CD14-positive monocyte (primary cell): ENCODE measurements at regions not wholly inside any gene's neighbourhood (a gene's known extent, or its start where the extent isn't known, plus 50 kb on each side); places are given as distances from the start of the nearest gene placed in this dataset.

Source experiments
- DNase-seq, 3 donors: peaks; one replicate each; pipeline ENCODE4 v3.0.0-alpha.2; 2011 to 2022
- H2AFZ ChIP-seq: 2 replicates; pipeline ENCODE4 v1.6.0; 2012; ENCODE audit warnings: mild to moderate bottlenecking, low read depth, low read length, inconsistent platforms; ENCODE audit not compliant: insufficient read depth, poor library complexity, severe bottlenecking
- H3K27ac ChIP-seq, 2 donors: 1 replicate in 1 of 2; 2 replicates in 1 of 2; pipeline ENCODE4 v1.5.1; 2012 to 2013; ENCODE audit warnings: low read length in 2 of 2, control low read depth in 1 of 2, inconsistent platforms in 1 of 2, low read depth in 1 of 2, mild to moderate bottlenecking in 1 of 2
- H3K27me3 ChIP-seq, 2 donors: one replicate each; pipeline versions ENCODE4 v1.6.0 to v1.6.1; 2011 to 2013; ENCODE audit warnings: low read length in 2 of 2; ENCODE audit not compliant: control insufficient read depth in 2 of 2, insufficient read depth in 2 of 2
- H3K36me3 ChIP-seq, 2 donors: replicated peaks in 1 of 2; 1 replicate in 1 of 2; 2 replicates in 1 of 2; pipeline versions ENCODE4 v1.5.1 to v1.6.1; 2012 to 2013; ENCODE audit warnings: low read length in 2 of 2, control low read depth in 1 of 2, inconsistent platforms in 1 of 2, mild to moderate bottlenecking in 1 of 2; ENCODE audit not compliant: insufficient read depth in 2 of 2, control insufficient read depth in 1 of 2
- H3K4me1 ChIP-seq, 2 donors: 1 replicate in 1 of 2; 2 replicates in 1 of 2; pipeline versions ENCODE4 v1.5.1 to v1.6.1; 2012 to 2013; ENCODE audit warnings: low read length in 2 of 2, control low read depth in 1 of 2, inconsistent platforms in 1 of 2, mild to moderate bottlenecking in 1 of 2, moderate library complexity in 1 of 2; ENCODE audit not compliant: insufficient read depth in 2 of 2, control insufficient read depth in 1 of 2
- H3K4me2 ChIP-seq: replicated peaks from 2 replicates; pipeline ENCODE3; 2012; ENCODE audit warnings: low read length, moderate library complexity, mild to moderate bottlenecking; ENCODE audit not compliant: poor library complexity, severe bottlenecking; ENCODE audit errors: extremely low read depth
- H3K4me3 ChIP-seq, 3 experiments: fragments of 200-600 bp in 1 of 3; sonication (generic) in 1 of 3; replicated peaks in 1 of 3; 1 replicate in 2 of 3; 2 replicates in 1 of 3; pipeline ENCODE4 v1.5.1; 2011 to 2013; ENCODE audit warnings: low read length in 3 of 3, mild to moderate bottlenecking in 3 of 3, control low read depth in 2 of 3, low read depth in 2 of 3, inconsistent platforms in 1 of 3, moderate library complexity in 1 of 3
- H3K79me2 ChIP-seq: 2 replicates; pipeline ENCODE4 v1.6.0; 2012; ENCODE audit warnings: mild to moderate bottlenecking, control low read depth, inconsistent platforms, low read length, moderate library complexity; ENCODE audit not compliant: insufficient read depth
- H3K9ac ChIP-seq: 2 replicates; pipeline ENCODE4 v1.6.0; 2017; ENCODE audit warnings: low read length, mild to moderate bottlenecking; ENCODE audit not compliant: insufficient read depth, poor library complexity, severe bottlenecking
- H3K9me3 ChIP-seq, 2 donors: replicated peaks in 1 of 2; 1 replicate in 1 of 2; 2 replicates in 1 of 2; pipeline versions ENCODE4 v1.5.1 to v1.6.1; 2012 to 2013; ENCODE audit warnings: low read length in 2 of 2, control low read depth in 1 of 2; ENCODE audit not compliant: control insufficient read depth in 1 of 2, insufficient read depth in 1 of 2
- H4K20me1 ChIP-seq: 2 replicates; pipeline ENCODE4 v1.6.0; 2012; ENCODE audit warnings: mild to moderate bottlenecking, low read length, control low read depth, moderate library complexity; ENCODE audit not compliant: insufficient read depth
- H3K27ac Mint-ChIP-seq, 7 donors: one replicate each; pipeline ENCODE4 v1.8.0; 2020; ENCODE audit warnings: mild to moderate bottlenecking in 7 of 7, mixed read lengths in 7 of 7, moderate library complexity in 6 of 7, inconsistent platforms in 2 of 7
- H3K27me3 Mint-ChIP-seq, 3 donors: one replicate each; pipeline ENCODE4 v1.8.0; 2021 to 2022; ENCODE audit warnings: low read depth in 3 of 3, mild to moderate bottlenecking in 3 of 3, mixed read lengths in 3 of 3, moderate library complexity in 3 of 3, inconsistent platforms in 1 of 3
- H3K36me3 Mint-ChIP-seq, 2 donors: one replicate each; pipeline ENCODE4 v1.8.0; 2020; ENCODE audit warnings: mixed read lengths in 2 of 2, inconsistent platforms in 1 of 2, mild to moderate bottlenecking in 1 of 2
- H3K4me1 Mint-ChIP-seq: one replicate; pipeline ENCODE4 v1.8.0; 2020; ENCODE audit warnings: mild to moderate bottlenecking, mixed read lengths
- H3K4me3 Mint-ChIP-seq, 2 donors: one replicate each; pipeline ENCODE4 v1.8.0; 2020; ENCODE audit warnings: mild to moderate bottlenecking in 2 of 2, mixed read lengths in 2 of 2, moderate library complexity in 1 of 2
- H3K9me3 Mint-ChIP-seq, 7 donors: one replicate each; pipeline ENCODE4 v1.8.0; 2020 to 2022; ENCODE audit warnings: mixed read lengths in 7 of 7, mild to moderate bottlenecking in 6 of 7, moderate library complexity in 6 of 7, inconsistent platforms in 2 of 7
- WGBS: methylation state at CpG from one replicate; pipeline ENCODE4 v1.1.5; 2013; ENCODE audit warnings: missing lambda C conversion rate; ENCODE audit not compliant: insufficient coverage; 5-methylcytosine and 5-hydroxymethylcytosine counted together
- intact Hi-C, 2 donors: fragments of 100-400 bp; cut with micrococcal nuclease; formaldehyde crosslinking; loops; one replicate each; pipeline versions ENCODE4 v1.15.0 to v1.15.1; 2023
- TF ChIP-seq, protein P1 (sequence below): fragments of 200-600 bp; IDR thresholded peaks from one replicate; pipeline ENCODE4 v1.8.0; 2022; ENCODE audit warnings: antibody characterized with exemption, mild to moderate bottlenecking

DNA sequence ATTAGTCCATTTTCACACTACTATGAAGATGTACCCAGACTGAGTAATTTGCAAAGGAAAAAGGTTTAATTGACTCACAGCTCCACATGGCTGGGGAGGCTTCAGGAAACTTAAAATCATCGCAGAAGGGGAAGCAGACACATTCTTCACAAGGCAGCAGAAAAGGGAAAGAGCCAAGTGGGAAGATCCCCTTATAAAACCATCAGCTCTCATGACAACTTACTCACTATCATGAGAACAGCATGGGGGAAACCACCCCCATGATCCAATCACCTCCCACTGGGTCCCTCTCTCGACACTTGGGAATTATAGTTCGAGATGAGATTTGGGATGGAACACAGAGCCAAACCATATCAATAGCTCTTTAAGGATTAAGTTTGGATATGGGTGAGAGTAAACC, 246.1 kb upstream of the CYRIA start:
- intact Hi-C loops = no loop called here
- H3K4me1 ChIP-seq = no peaks in the 10 kb centered on the region
- TF ChIP-seq, protein P1, sequence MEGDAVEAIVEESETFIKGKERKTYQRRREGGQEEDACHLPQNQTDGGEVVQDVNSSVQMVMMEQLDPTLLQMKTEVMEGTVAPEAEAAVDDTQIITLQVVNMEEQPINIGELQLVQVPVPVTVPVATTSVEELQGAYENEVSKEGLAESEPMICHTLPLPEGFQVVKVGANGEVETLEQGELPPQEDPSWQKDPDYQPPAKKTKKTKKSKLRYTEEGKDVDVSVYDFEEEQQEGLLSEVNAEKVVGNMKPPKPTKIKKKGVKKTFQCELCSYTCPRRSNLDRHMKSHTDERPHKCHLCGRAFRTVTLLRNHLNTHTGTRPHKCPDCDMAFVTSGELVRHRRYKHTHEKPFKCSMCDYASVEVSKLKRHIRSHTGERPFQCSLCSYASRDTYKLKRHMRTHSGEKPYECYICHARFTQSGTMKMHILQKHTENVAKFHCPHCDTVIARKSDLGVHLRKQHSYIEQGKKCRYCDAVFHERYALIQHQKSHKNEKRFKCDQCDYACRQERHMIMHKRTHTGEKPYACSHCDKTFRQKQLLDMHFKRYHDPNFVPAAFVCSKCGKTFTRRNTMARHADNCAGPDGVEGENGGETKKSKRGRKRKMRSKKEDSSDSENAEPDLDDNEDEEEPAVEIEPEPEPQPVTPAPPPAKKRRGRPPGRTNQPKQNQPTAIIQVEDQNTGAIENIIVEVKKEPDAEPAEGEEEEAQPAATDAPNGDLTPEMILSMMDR = no peak
- no peaks in the 10 kb centered on the region for H3K9me3 ChIP-seq
- Mint-ChIP-seq H3K9me3 (peaks cover 0 to 3% (median 1%) of the 10 kb centered on the region in 7 donors), H3K4me1 (no peaks in the 10 kb centered on the region), H3K4me3 (no peak overlapping the region), H3K36me3 (no peaks in the 10 kb centered on the region), H3K27ac (peak overlapping the region in 1 of 7 donors; percentile 31), H3K27me3 (peaks cover 0 to 5% (median 0%) of the 10 kb centered on the region in 3 donors)
- no peak overlapping the region for H3K27ac ChIP-seq
- no peak overlapping the region for H3K9ac ChIP-seq
- no peaks in the 10 kb centered on the region for H3K79me2 ChIP-seq
- no peak overlapping the region for H3K4me3 ChIP-seq
- WGBS = 0% methylated on average over 1 of the region's 3 CpGs
- H2AFZ ChIP-seq = no peak overlapping the region
- no peaks in the 10 kb centered on the region for H4K20me1 ChIP-seq
- no peaks in the 10 kb centered on the region for H3K36me3 ChIP-seq
- peak in 1 of 3 donors; percentile 53 for DNase-seq
- H3K4me2 ChIP-seq = no peak overlapping the region
- no peaks in the 10 kb centered on the region for H3K27me3 ChIP-seq

DNA sequence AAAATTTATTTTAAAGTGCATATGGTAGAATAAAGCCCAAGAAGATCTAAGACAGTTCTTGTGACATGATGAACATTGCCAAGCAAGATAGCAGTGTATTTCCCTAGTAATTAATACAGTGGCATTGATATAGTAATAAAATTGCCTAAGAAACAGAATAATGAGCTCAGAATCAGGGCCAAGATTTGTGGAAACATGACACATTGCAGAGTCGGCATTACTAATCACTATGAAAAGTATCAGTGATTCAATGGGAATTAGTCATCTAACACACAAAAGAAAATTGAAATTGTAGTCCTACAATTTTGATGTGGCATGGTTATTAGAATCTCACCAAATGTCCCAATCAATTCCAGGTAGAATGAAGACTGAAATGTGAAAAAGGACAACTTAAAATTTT, 243.0 kb upstream of the CYRIA start:
- no peaks in the 10 kb centered on the region for H3K4me1 ChIP-seq
- Mint-ChIP-seq H3K4me1 (no peaks in the 10 kb centered on the region), H3K27ac (no peak overlapping the region), H3K9me3 (peaks cover 0 to 4% (median 0%) of the 10 kb centered on the region in 7 donors), H3K4me3 (no peak overlapping the region), H3K27me3 (peaks cover 0 to 2% (median 1%) of the 10 kb centered on the region in 3 donors), H3K36me3 (no peaks in the 10 kb centered on the region)
- TF ChIP-seq, protein P1 = no peak
- intact Hi-C loops = no loop called here
- H3K36me3 ChIP-seq = no peaks in the 10 kb centered on the region
- peak in 1 of 3 donors; percentile 7 for DNase-seq
- H3K9me3 ChIP-seq = no peaks in the 10 kb centered on the region
- no CpG with 5 or more reads among the region's 1 CpG for WGBS
- no peak overlapping the region for H2AFZ ChIP-seq
- no peaks in the 10 kb centered on the region for H4K20me1 ChIP-seq
- H3K27ac ChIP-seq = no peak overlapping the region
- H3K27me3 ChIP-seq = no peaks in the 10 kb centered on the region
- H3K4me2 ChIP-seq = no peak overlapping the region
- no peak overlapping the region for H3K4me3 ChIP-seq
- H3K79me2 ChIP-seq = no peaks in the 10 kb centered on the region
- H3K9ac ChIP-seq = no peak overlapping the region
